ENCODE measurements at regions not wholly inside any gene's neighbourhood (a gene's known extent, or its start where the extent isn't known, plus 50 kb on each side); places are given as distances from the start of the nearest gene placed in this dataset.

- TF ChIP-seq, protein P1, sequence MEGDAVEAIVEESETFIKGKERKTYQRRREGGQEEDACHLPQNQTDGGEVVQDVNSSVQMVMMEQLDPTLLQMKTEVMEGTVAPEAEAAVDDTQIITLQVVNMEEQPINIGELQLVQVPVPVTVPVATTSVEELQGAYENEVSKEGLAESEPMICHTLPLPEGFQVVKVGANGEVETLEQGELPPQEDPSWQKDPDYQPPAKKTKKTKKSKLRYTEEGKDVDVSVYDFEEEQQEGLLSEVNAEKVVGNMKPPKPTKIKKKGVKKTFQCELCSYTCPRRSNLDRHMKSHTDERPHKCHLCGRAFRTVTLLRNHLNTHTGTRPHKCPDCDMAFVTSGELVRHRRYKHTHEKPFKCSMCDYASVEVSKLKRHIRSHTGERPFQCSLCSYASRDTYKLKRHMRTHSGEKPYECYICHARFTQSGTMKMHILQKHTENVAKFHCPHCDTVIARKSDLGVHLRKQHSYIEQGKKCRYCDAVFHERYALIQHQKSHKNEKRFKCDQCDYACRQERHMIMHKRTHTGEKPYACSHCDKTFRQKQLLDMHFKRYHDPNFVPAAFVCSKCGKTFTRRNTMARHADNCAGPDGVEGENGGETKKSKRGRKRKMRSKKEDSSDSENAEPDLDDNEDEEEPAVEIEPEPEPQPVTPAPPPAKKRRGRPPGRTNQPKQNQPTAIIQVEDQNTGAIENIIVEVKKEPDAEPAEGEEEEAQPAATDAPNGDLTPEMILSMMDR (IDR thresholded peaks at IDR 0.05; ENCODE audit: low read depth, low read length, missing input control) = no peak
- no peak for TF ChIP-seq FOXA2 (IDR thresholded peaks at IDR 0.05)
- TF ChIP-seq ATF3 (IDR thresholded peaks at IDR 0.05) = no peak
- TF ChIP-seq GABPA (IDR thresholded peaks at IDR 0.05 in 1 of 2, conservative IDR thresholded peaks at IDR 0.05 in 1 of 2) = no peak
- TF ChIP-seq RAD21 (IDR thresholded peaks at IDR 0.05) = no peak
- TF ChIP-seq SP1 (IDR thresholded peaks at IDR 0.05) = no peak
- no peak for TF ChIP-seq HNF4G (IDR thresholded peaks at IDR 0.05)
- no peak for TF ChIP-seq HNF4A (conservative IDR thresholded peaks at IDR 0.05)
Observed at GRCh38 chr11:116577956-116578355, 194.8 kb downstream of the BUD13 start (continued).

DNA sequence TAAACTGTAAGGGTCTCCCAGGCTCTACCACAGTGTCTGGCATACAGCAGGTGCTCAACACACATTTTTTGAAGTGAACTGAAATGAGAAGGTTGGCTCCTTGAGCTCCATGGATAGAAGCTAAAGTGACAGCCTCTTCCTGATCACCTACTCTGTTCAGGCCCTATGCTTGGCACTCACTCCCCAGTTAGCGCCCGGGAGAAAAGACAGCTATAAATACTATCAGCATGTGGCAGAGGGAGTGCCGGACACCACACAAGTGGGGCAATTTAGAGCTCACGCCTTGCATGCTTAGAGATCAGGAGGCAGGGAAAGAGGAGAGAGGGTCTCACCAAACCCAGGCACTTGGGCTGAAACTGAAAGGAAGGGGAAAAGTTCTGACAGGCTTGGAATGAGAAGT lies 195.5 kb downstream of the BUD13 start:
- TF ChIP-seq NR2F2 (IDR thresholded peaks at IDR 0.05) (no peak), GABPA (IDR thresholded peaks at IDR 0.05 in 1 of 2, conservative IDR thresholded peaks at IDR 0.05 in 1 of 2) (no peak), HNF4A (conservative IDR thresholded peaks at IDR 0.05) (no peak), FOXA1 (IDR thresholded peaks at IDR 0.05) (no peak), FOXA2 (IDR thresholded peaks at IDR 0.05) (no peak), EGR1 (IDR thresholded peaks at IDR 0.05; ENCODE audit: low read depth in 2 of 2) (no peak), ATF3 (IDR thresholded peaks at IDR 0.05) (no peak), RXRA (IDR thresholded peaks at IDR 0.05) (no peak), JUND (IDR thresholded peaks at IDR 0.05) (no peak), ZBTB33 (IDR thresholded peaks at IDR 0.05) (no peak), TAF1 (conservative IDR thresholded peaks at IDR 0.05) (no peak), SP1 (IDR thresholded peaks at IDR 0.05) (no peak)
- TF ChIP-seq, protein P1 (IDR thresholded peaks at IDR 0.05; ENCODE audit: low read depth, low read length, missing input control) = no peak
- TF ChIP-seq, protein P2, sequence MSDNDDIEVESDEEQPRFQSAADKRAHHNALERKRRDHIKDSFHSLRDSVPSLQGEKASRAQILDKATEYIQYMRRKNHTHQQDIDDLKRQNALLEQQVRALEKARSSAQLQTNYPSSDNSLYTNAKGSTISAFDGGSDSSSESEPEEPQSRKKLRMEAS (IDR thresholded peaks at IDR 0.05) = no peak
- H3K36me3 ChIP-seq (ENCODE audit: control insufficient read depth in 4 of 4, insufficient read depth in 3 of 4, low read depth in 1 of 4, low read length in 3 of 4) = no peaks in the 10 kb centered on the region
- H3K4me1 ChIP-seq (ENCODE audit: control insufficient read depth in 4 of 4, insufficient read depth in 4 of 4, low read length in 3 of 4) = peaks cover 0 to 3% (median 0%) of the 10 kb centered on the region in 4 donors
- H3K9me3 ChIP-seq (ENCODE audit: control insufficient read depth in 4 of 4, low read length in 3 of 4) = no peaks in the 10 kb centered on the region
- WGBS = 67% methylated on average over 4 of the region's 4 CpGs
- H3K4me3 ChIP-seq (ENCODE audit: low read depth in 1 of 3, low read length in 3 of 3) = no peak overlapping the region
- no peak overlapping the region for H3K27ac ChIP-seq (ENCODE audit: low read depth in 1 of 2, low read length in 2 of 2)
- DNase-seq (ENCODE audit: low spot score) = no peak
- no peak overlapping the region for H3K9ac ChIP-seq (ENCODE audit: low read depth in 1 of 2, low read length in 2 of 2)
- H3K27me3 ChIP-seq (ENCODE audit: control insufficient read depth in 4 of 4, insufficient read depth in 4 of 4, low read length in 3 of 4) = peaks cover 0 to 20% (median 7%) of the 10 kb centered on the region in 4 donors
